K562 (cell line): ENCODE measurements at regions not wholly inside any gene's neighbourhood (a gene's known extent, or its start where the extent isn't known, plus 50 kb on each side); places are given as distances from the start of the nearest gene placed in this dataset.

Experiments
- ATAC-seq: fragments of 200-7000 bp; cut with Tn5 transposase; 3 replicates; pipeline ENCODE4 v1.9.1; 2020; ENCODE audit warnings: moderate library complexity
- BruUV-seq: library from RNA; stranded (reverse); fragments of 400-500 nt; replicated peaks from 2 replicates; lab custom pipeline; 2021; lab: Mats Ljungman, UMichigan
- CTCF ChIA-PET: fragments of 300-600 bp; formaldehyde crosslinking; extraction: SDS; loops from one replicate; lab custom pipeline; 2021; ENCODE audit warnings: low intra/inter-chr PET ratio; lab: Yijun Ruan, JAX
- POLR2A ChIA-PET: fragments of 300-600, 350-650 bp; sonication (Branson Sonifier 250); formaldehyde crosslinking; extraction: SDS; loops from one replicate; lab custom pipeline; 2021; ENCODE audit warnings: antibody characterized with exemption, inconsistent platforms; lab: Yijun Ruan, JAX
- DNase-seq, 4 experiments: peaks; one replicate each; pipeline versions ENCODE4 v3.0.0 to v3.0.0-alpha.2; 2011 to 2018; ENCODE audit warnings: low spot score in 3 of 4, mixed read lengths in 3 of 4; ENCODE audit errors: extremely low read depth in 1 of 4
- FAIRE-seq: peaks from 2 replicates; lab custom pipeline; 2011; peaks lifted over from hg19 to GRCh38; lab: Jason Lieb, UNC
- H2AFZ ChIP-seq: 2 replicates; pipeline ENCODE4 v1.6.0; 2011; ENCODE audit warnings: low read depth, low read length, control low read depth, inconsistent platforms
- H3K27ac ChIP-seq: fragments of 200-600 bp; 3 replicates; pipeline ENCODE4 v1.8.0; 2011; ENCODE audit warnings: low read depth, mild to moderate bottlenecking, control low read depth, inconsistent platforms, low read length, moderate library complexity, mixed read lengths; ENCODE audit errors: extremely low read depth
- H3K27me3 ChIP-seq, 2 experiments: fragments of 300-600 bp in 1 of 2; 2 replicates in 1 of 2; 3 replicates in 1 of 2; pipeline versions ENCODE4 v1.6.0 to v1.8.0; 2011; ENCODE audit warnings: inconsistent platforms in 2 of 2, low read length in 2 of 2, mild to moderate bottlenecking in 1 of 2, mixed read lengths in 1 of 2, moderate library complexity in 1 of 2; ENCODE audit not compliant: control insufficient read depth in 2 of 2, insufficient read depth in 2 of 2
- H3K36me3 ChIP-seq: fragments of 300-600 bp; 3 replicates; pipeline ENCODE4 v1.8.0; 2011; ENCODE audit warnings: mild to moderate bottlenecking, low read length, inconsistent platforms; ENCODE audit not compliant: control insufficient read depth, insufficient read depth
- H3K4me1 ChIP-seq, 2 experiments: fragments of 200-600 bp in 1 of 2; replicated peaks in 1 of 2; 2 replicates in 1 of 2; 3 replicates in 1 of 2; pipeline versions ENCODE4 v1.5.1 to v1.8.0; 2011; ENCODE audit warnings: inconsistent platforms in 2 of 2, low read length in 2 of 2, mild to moderate bottlenecking in 1 of 2, mixed read lengths in 1 of 2, moderate library complexity in 1 of 2; ENCODE audit not compliant: control insufficient read depth in 2 of 2, insufficient read depth in 2 of 2
- H3K4me2 ChIP-seq: 2 replicates; pipeline ENCODE4 v1.6.1; 2011; ENCODE audit warnings: low read length, control low read depth, inconsistent platforms, mixed read lengths; ENCODE audit not compliant: insufficient read depth
- H3K4me3 ChIP-seq: fragments of 200-600 bp; sonication (generic), shearing (Covaris generic); 2 replicates; pipeline ENCODE4 v1.5.1; 2016; ENCODE audit warnings: control low read depth, inconsistent platforms
- H3K79me2 ChIP-seq: fragments of 200-600 bp; 3 replicates; pipeline ENCODE4 v1.8.0; 2011; ENCODE audit warnings: low read length, inconsistent platforms; ENCODE audit not compliant: control insufficient read depth, insufficient read depth
- H3K9ac ChIP-seq, 2 experiments: 2 replicates each; pipeline versions ENCODE4 v1.6.0 to v1.6.1; 2011; ENCODE audit warnings: low read depth in 2 of 2, low read length in 2 of 2, control low read depth in 1 of 2, inconsistent platforms in 1 of 2, mild to moderate bottlenecking in 1 of 2, mixed read lengths in 1 of 2; ENCODE audit not compliant: insufficient read depth in 1 of 2
- H3K9me1 ChIP-seq: one replicate; pipeline ENCODE4 v1.6.0; 2011; ENCODE audit warnings: inconsistent platforms, mild to moderate bottlenecking, low read length, moderate library complexity; ENCODE audit not compliant: control insufficient read depth, insufficient read depth
- H3K9me3 ChIP-seq: replicated peaks from 2 replicates; pipeline ENCODE4 v1.5.1; 2011; ENCODE audit warnings: low read depth, low read length, inconsistent platforms; ENCODE audit not compliant: control insufficient read depth, insufficient read depth
- H4K20me1 ChIP-seq: replicated peaks from 2 replicates; pipeline ENCODE4 v1.6.1; 2011; ENCODE audit warnings: low read length, inconsistent platforms, mixed read lengths; ENCODE audit not compliant: control insufficient read depth, insufficient read depth
- PYGO2 ChIP-seq: fragments of 450-650 bp; IDR thresholded peaks from 2 replicates; pipeline ENCODE4 v1.6.1; 2016; ENCODE audit warnings: mild to moderate bottlenecking, missing genetic modification characterization, moderate library complexity, missing compliant biosample characterization
- SMARCB1 ChIP-seq: IDR thresholded peaks from 2 replicates; pipeline ENCODE4 v1.6.1; 2011; ENCODE audit warnings: improper control_type of control experiment, low read depth; ENCODE audit not compliant: insufficient read length
- YBX1 ChIP-seq: fragments of 450-650 bp; IDR thresholded peaks from 2 replicates; pipeline ENCODE4 v1.7.1; 2016; ENCODE audit warnings: mild to moderate bottlenecking
- ZNF143 ChIP-seq: sonication (generic); formaldehyde crosslinking; IDR thresholded peaks from 2 replicates; pipeline ENCODE4 v1.9.0; 2022; ENCODE audit warnings: mild to moderate bottlenecking, missing genetic modification reagents
- ZNF316 ChIP-seq: fragments of 450-650 bp; IDR thresholded peaks from 2 replicates; pipeline ENCODE4 v1.6.1; 2016
- WGBS: fragments of 100-300 bp; shearing (Covaris generic); methylation state at CpG from one replicate; pipeline ENCODE4 v1.1.6; 2016; ENCODE audit warnings: low coverage, mixed read lengths; ENCODE audit not compliant: insufficient coverage; ENCODE audit errors: missing lambda C conversion rate; 5-methylcytosine and 5-hydroxymethylcytosine counted together
- in situ Hi-C: fragments of 300-500 bp; cut with MboI; formaldehyde crosslinking; loops from 4 replicates; pipeline ENCODE4 v1.15.0; 2018; ENCODE audit warnings: inconsistent platforms, mixed read lengths
- intact Hi-C: fragments of 100-400 bp; cut with micrococcal nuclease; formaldehyde crosslinking; loops from 2 replicates; pipeline ENCODE4 v1.14.2; 2022
- TF ChIP-seq, protein P1 (sequence below): fragments of 450-650 bp; IDR thresholded peaks from 2 replicates; pipeline ENCODE4 v1.6.1; 2017; ENCODE audit warnings: antibody characterized with exemption
- TF ChIP-seq, protein P2 (sequence below): fragments of 450-650 bp; IDR thresholded peaks from 2 replicates; pipeline ENCODE4 v1.7.1; 2018; ENCODE audit warnings: mild to moderate bottlenecking, low read depth; ENCODE audit not compliant: partially characterized antibody
- TF ChIP-seq, protein P3 (sequence below): fragments of 450-650 bp; conservative IDR thresholded peaks from 2 replicates; pipeline ENCODE4 v1.6.1; 2016; ENCODE audit warnings: missing genetic modification characterization, low read depth, mild to moderate bottlenecking, missing compliant biosample characterization, moderate library complexity

DNA sequence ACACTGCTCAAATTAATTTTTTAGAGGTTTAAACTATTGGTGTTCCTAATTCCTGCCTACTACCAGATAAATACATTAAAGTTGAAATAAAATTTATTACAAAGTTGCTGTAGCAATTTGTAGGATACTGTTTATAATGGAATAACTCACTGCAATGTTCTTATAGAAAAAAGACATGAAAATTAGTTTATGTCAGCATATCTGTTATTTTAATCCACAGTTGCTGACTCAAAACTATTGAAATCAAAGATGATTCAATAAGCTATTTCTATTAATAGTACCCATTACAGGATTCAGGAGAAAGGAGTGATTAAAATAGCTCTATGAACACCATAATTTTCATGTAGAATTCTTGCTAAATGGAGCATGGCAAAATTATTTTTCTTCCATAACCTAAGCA, 764.4 kb upstream of the NUDT12 start:
- CTCF ChIA-PET, result no interaction called here
- H3K79me2 ChIP-seq, result no peaks in the 10 kb centered on the region
- FAIRE-seq (no peak), DNase-seq (no peak), ATAC-seq (no peak)
- TF ChIP-seq PYGO2 (tag), result no peak
- peak; percentile 25; the same call in 1 of the 2 replicates for TF ChIP-seq ZNF316
- no peak overlapping the region for H3K27ac ChIP-seq
- intact Hi-C loops (no loop called here), in situ Hi-C loops (no loop called here)
- no peak overlapping the region for H2AFZ ChIP-seq
- H3K27me3 ChIP-seq, result no peaks in the 10 kb centered on the region
- POLR2A ChIA-PET, result no interaction called here
- H3K4me1 ChIP-seq, result no peaks in the 10 kb centered on the region
- no peak overlapping the region for H3K4me2 ChIP-seq
- no peaks in the 10 kb centered on the region for H3K9me3 ChIP-seq
- BruUV-seq, result no TSS peak
- no peaks in the 10 kb centered on the region for H3K9me1 ChIP-seq
- no peaks in the 10 kb centered on the region for H4K20me1 ChIP-seq
- H3K36me3 ChIP-seq, result no peaks in the 10 kb centered on the region
- H3K4me3 ChIP-seq, result no peak overlapping the region
- no peak overlapping the region for H3K9ac ChIP-seq

DNA sequence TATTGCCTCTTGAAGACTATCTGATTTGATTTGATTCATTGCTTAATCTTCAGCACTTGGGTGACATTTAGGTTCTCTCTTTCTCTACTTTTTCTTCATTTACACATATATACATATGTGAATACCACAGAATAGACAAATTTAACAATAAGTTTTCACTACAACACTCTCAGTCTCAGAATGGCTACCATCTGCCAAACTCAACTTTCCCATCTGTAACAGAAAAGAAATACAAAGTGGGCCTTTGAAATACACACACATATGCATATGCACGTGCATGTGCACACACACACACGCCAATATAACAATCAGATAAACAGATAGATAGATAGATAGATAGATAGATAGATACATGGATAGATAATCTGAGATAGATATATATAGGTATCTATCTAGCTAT, 762.8 kb upstream of the NUDT12 start:
- Histone ChIP-seq H4K20me1 (no peaks in the 10 kb centered on the region), H3K4me1 (no peaks in the 10 kb centered on the region), H3K27me3 (no peaks in the 10 kb centered on the region), H3K36me3 (no peaks in the 10 kb centered on the region), H3K4me3 (no peak overlapping the region), H3K79me2 (no peaks in the 10 kb centered on the region), H3K9ac (no peak overlapping the region), H3K9me3 (no peaks in the 10 kb centered on the region), H3K9me1 (no peaks in the 10 kb centered on the region), H3K27ac (no peak overlapping the region)
- no peak for FAIRE-seq
- intact Hi-C loops, result no loop called here
- BruUV-seq, result no TSS peak
- no peak for DNase-seq
- no peak for ATAC-seq
- CTCF ChIA-PET, result no interaction called here
- no peak for TF ChIP-seq YBX1
- TF ChIP-seq, protein P1, sequence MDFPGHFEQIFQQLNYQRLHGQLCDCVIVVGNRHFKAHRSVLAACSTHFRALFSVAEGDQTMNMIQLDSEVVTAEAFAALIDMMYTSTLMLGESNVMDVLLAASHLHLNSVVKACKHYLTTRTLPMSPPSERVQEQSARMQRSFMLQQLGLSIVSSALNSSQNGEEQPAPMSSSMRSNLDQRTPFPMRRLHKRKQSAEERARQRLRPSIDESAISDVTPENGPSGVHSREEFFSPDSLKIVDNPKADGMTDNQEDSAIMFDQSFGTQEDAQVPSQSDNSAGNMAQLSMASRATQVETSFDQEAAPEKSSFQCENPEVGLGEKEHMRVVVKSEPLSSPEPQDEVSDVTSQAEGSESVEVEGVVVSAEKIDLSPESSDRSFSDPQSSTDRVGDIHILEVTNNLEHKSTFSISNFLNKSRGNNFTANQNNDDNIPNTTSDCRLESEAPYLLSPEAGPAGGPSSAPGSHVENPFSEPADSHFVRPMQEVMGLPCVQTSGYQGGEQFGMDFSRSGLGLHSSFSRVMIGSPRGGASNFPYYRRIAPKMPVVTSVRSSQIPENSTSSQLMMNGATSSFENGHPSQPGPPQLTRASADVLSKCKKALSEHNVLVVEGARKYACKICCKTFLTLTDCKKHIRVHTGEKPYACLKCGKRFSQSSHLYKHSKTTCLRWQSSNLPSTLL, result no peak
- TF ChIP-seq, protein P2, sequence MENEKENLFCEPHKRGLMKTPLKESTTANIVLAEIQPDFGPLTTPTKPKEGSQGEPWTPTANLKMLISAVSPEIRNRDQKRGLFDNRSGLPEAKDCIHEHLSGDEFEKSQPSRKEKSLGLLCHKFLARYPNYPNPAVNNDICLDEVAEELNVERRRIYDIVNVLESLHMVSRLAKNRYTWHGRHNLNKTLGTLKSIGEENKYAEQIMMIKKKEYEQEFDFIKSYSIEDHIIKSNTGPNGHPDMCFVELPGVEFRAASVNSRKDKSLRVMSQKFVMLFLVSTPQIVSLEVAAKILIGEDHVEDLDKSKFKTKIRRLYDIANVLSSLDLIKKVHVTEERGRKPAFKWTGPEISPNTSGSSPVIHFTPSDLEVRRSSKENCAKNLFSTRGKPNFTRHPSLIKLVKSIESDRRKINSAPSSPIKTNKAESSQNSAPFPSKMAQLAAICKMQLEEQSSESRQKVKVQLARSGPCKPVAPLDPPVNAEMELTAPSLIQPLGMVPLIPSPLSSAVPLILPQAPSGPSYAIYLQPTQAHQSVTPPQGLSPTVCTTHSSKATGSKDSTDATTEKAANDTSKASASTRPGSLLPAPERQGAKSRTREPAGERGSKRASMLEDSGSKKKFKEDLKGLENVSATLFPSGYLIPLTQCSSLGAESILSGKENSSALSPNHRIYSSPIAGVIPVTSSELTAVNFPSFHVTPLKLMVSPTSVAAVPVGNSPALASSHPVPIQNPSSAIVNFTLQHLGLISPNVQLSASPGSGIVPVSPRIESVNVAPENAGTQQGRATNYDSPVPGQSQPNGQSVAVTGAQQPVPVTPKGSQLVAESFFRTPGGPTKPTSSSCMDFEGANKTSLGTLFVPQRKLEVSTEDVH, result no peak
- no peak for TF ChIP-seq ZNF143 (CRISPR knock-in tag)
- TF ChIP-seq, protein P3, sequence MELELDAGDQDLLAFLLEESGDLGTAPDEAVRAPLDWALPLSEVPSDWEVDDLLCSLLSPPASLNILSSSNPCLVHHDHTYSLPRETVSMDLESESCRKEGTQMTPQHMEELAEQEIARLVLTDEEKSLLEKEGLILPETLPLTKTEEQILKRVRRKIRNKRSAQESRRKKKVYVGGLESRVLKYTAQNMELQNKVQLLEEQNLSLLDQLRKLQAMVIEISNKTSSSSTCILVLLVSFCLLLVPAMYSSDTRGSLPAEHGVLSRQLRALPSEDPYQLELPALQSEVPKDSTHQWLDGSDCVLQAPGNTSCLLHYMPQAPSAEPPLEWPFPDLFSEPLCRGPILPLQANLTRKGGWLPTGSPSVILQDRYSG (tag), result no peak
- no peak for TF ChIP-seq SMARCB1
- TF ChIP-seq, all 486 proteins: peak for 0
- in situ Hi-C loops, result no loop called here
- POLR2A ChIA-PET, result no interaction called here
- H3K4me2 ChIP-seq, result no peak overlapping the region
- WGBS, result 11% methylated on average over 2 of the region's 2 CpGs
- no peak overlapping the region for H2AFZ ChIP-seq
